ENCODE measurements at regions not wholly inside any gene's neighbourhood (a gene's known extent, or its start where the extent isn't known, plus 50 kb on each side); places are given as distances from the start of the nearest gene placed in this dataset.
"Not testable (repeated sequence)": the region's sequence is repeated elsewhere in the genome, so short reads cannot be mapped to it uniquely, and the experiment has no call there.

DNA sequence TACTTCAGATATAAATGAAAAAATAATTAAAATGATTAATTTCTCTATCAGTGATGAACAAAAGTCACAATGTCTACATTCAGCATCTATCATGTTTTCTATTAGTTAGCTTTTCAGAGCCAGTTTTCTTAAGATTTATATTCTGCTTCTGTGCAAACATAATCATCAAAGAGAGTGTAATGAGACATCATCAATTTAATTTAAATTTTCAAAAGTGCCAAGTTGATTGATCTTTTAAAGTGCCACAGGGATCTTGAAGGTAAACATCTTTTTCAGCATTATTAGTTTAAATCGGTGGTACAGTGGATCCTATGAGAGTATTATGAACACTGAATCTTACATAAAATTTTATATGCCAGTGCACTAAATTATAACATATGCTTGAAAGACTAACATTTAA is 1176.1 kb downstream of the PLA2G4A start:
- CTCF ChIA-PET (ENCODE audit: unreplicated experiment), result no interaction called here

DNA sequence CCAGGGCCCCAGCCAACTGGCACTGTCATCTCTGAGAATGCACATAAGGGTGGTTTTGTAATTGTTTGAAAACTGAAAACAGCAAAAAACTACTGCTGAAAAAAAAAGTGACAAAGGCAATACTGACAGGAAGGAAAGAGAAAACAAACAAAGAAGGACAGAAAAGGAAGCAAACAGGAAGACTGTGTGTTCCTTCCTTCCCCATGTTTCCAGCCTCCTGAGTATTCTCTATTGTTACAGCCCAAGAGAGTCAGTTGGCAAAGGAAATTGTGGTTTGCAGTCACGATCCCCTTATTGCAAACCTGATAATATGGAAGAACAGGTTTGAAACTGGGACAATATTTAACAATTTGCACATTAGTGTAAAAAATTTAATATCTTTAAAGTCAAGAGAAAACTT is 1177.6 kb downstream of the PLA2G4A start:
- no peaks in the 10 kb centered on the region for H3K9me3 ChIP-seq (ENCODE audit: low read length)
- POLR2A ChIA-PET, result no interaction called here
- intact Hi-C loops (cut with micrococcal nuclease; ENCODE audit: unreplicated experiment), result no loop called here
- H2AFZ ChIP-seq (ENCODE audit: low read length), result no peak overlapping the region
- no peaks in the 10 kb centered on the region for H3K4me1 ChIP-seq (ENCODE audit: insufficient read depth, low read length, poor library complexity, severe bottlenecking)
- H3K27ac ChIP-seq (ENCODE audit: low read depth, low read length, poor library complexity, severe bottlenecking), result no peak overlapping the region
- DNase-seq (ENCODE audit: low spot score), result no peak
- BruUV-seq (replicated peaks), result no TSS peak
- no peaks in the 10 kb centered on the region for H3K36me3 ChIP-seq (ENCODE audit: insufficient read depth, low read length)
- CTCF ChIA-PET (ENCODE audit: unreplicated experiment), result no interaction called here
- H3K4me3 ChIP-seq (ENCODE audit: low read depth, low read length, poor library complexity, severe bottlenecking), result no peak overlapping the region
- H3K4me2 ChIP-seq (ENCODE audit: low read length), result no peak overlapping the region
- H4K20me1 ChIP-seq (ENCODE audit: insufficient read depth, low read length), result no peaks in the 10 kb centered on the region
- no peaks in the 10 kb centered on the region for H3K9me2 ChIP-seq (ENCODE audit: insufficient read depth, low read length)
- no peak for TF ChIP-seq EZH2phosphoT487 (IDR thresholded peaks at IDR 0.05; ENCODE audit: borderline replicate concordance, low read depth, low read length)
- TF ChIP-seq, protein P1, sequence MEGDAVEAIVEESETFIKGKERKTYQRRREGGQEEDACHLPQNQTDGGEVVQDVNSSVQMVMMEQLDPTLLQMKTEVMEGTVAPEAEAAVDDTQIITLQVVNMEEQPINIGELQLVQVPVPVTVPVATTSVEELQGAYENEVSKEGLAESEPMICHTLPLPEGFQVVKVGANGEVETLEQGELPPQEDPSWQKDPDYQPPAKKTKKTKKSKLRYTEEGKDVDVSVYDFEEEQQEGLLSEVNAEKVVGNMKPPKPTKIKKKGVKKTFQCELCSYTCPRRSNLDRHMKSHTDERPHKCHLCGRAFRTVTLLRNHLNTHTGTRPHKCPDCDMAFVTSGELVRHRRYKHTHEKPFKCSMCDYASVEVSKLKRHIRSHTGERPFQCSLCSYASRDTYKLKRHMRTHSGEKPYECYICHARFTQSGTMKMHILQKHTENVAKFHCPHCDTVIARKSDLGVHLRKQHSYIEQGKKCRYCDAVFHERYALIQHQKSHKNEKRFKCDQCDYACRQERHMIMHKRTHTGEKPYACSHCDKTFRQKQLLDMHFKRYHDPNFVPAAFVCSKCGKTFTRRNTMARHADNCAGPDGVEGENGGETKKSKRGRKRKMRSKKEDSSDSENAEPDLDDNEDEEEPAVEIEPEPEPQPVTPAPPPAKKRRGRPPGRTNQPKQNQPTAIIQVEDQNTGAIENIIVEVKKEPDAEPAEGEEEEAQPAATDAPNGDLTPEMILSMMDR (conservative IDR thresholded peaks at IDR 0.05; ENCODE audit: low read length), result no peak
- no peaks in the 10 kb centered on the region for H3K79me2 ChIP-seq (ENCODE audit: insufficient read depth, low read depth, low read length)

More for the DNA sequence above, 1176.1 kb downstream of the PLA2G4A start:
- POLR2A ChIA-PET, result interaction anchor here (0.7 to 1.0 kb wide), 2 partner anchors 10 to 11 kb away, joined by 5 read pairs; no protein-coding TSS in a partner anchor
- Histone ChIP-seq H3K4me2 (ENCODE audit: low read length) (no peak overlapping the region), H3K27ac (ENCODE audit: low read depth, low read length, poor library complexity, severe bottlenecking) (no peak overlapping the region), H3K36me3 (ENCODE audit: insufficient read depth, low read length) (no peaks in the 10 kb centered on the region), H3K4me1 (ENCODE audit: insufficient read depth, low read length, poor library complexity, severe bottlenecking) (no peaks in the 10 kb centered on the region), H3K4me3 (ENCODE audit: low read depth, low read length, poor library complexity, severe bottlenecking) (no peak overlapping the region), H3K79me2 (ENCODE audit: insufficient read depth, low read depth, low read length) (no peaks in the 10 kb centered on the region), H3K9me3 (ENCODE audit: low read length) (no peaks in the 10 kb centered on the region), H2AFZ (ENCODE audit: low read length) (no peak overlapping the region), H3K9me2 (ENCODE audit: insufficient read depth, low read length) (no peaks in the 10 kb centered on the region), H4K20me1 (ENCODE audit: insufficient read depth, low read length) (no peaks in the 10 kb centered on the region)
- no peak for DNase-seq (ENCODE audit: low spot score)
- TF ChIP-seq EZH2phosphoT487 (IDR thresholded peaks at IDR 0.05; ENCODE audit: borderline replicate concordance, low read depth, low read length), result no peak
- TF ChIP-seq, protein P1 (conservative IDR thresholded peaks at IDR 0.05; ENCODE audit: low read length), result no peak
- intact Hi-C loops (cut with micrococcal nuclease; ENCODE audit: unreplicated experiment), result no loop called here
- BruUV-seq (replicated peaks), result no TSS peak

GRCh38 chr1:188013222-188013849 is 1184.6 kb downstream of the PLA2G4A start:
- H3K36me3 ChIP-seq (ENCODE audit: insufficient read depth, low read length); H3K9me2 ChIP-seq (ENCODE audit: insufficient read depth, low read length); H3K4me2 ChIP-seq (ENCODE audit: low read length); DNase-seq (ENCODE audit: low spot score); H3K9me3 ChIP-seq (ENCODE audit: low read length); H3K4me3 ChIP-seq (ENCODE audit: low read depth, low read length, poor library complexity, severe bottlenecking); BruUV-seq (replicated peaks); CTCF ChIA-PET (ENCODE audit: unreplicated experiment); H3K4me1 ChIP-seq (ENCODE audit: insufficient read depth, low read length, poor library complexity, severe bottlenecking); H3K27ac ChIP-seq (ENCODE audit: low read depth, low read length, poor library complexity, severe bottlenecking); intact Hi-C loops (cut with micrococcal nuclease; ENCODE audit: unreplicated experiment); H4K20me1 ChIP-seq (ENCODE audit: insufficient read depth, low read length); H3K79me2 ChIP-seq (ENCODE audit: insufficient read depth, low read depth, low read length); H2AFZ ChIP-seq (ENCODE audit: low read length): not testable (repeated sequence)
- POLR2A ChIA-PET, result interaction anchor here (0.5 kb wide), 1 partner anchor 77 kb away, joined by 3 read pairs; no protein-coding TSS in a partner anchor

Measured in OCI-LY7 (cell line).